HUES64 (cell line): ENCODE measurements at regions not wholly inside any gene's neighbourhood (a gene's known extent, or its start where the extent isn't known, plus 50 kb on each side); places are given as distances from the start of the nearest gene placed in this dataset.

ENCODE experiments used
- H3K27ac ChIP-seq: 2 replicates; pipeline ENCODE4 v1.7.0; 2013; ENCODE audit warnings: low read depth, low read length, inconsistent platforms
- H3K27me3 ChIP-seq: 2 replicates; pipeline ENCODE4 v1.6.1; 2013; ENCODE audit warnings: mild to moderate bottlenecking, low read length; ENCODE audit not compliant: insufficient read depth
- H3K36me3 ChIP-seq: 2 replicates; pipeline ENCODE4 v1.6.1; 2013; ENCODE audit warnings: mild to moderate bottlenecking, low read length; ENCODE audit not compliant: insufficient read depth
- H3K4me1 ChIP-seq: 2 replicates; pipeline ENCODE4 v1.6.1; 2013; ENCODE audit warnings: mild to moderate bottlenecking, low read length, moderate library complexity; ENCODE audit not compliant: insufficient read depth
- H3K4me3 ChIP-seq: 2 replicates; pipeline ENCODE4 v1.5.1; 2013; ENCODE audit warnings: mild to moderate bottlenecking, low read length, moderate library complexity
- H3K9ac ChIP-seq: 2 replicates; pipeline ENCODE4 v1.6.1; 2013; ENCODE audit warnings: mild to moderate bottlenecking, low read depth, low read length
- H3K9me3 ChIP-seq: 2 replicates; pipeline ENCODE4 v1.6.1; 2013; ENCODE audit warnings: low read depth, low read length; ENCODE audit not compliant: insufficient read depth
- WGBS: fragments of 150-250, 120-280 bp; methylation state at CpG from one replicate; pipeline ENCODE4 v1.1.7; 2013; ENCODE audit warnings: missing lambda C conversion rate; 5-methylcytosine and 5-hydroxymethylcytosine counted together

DNA sequence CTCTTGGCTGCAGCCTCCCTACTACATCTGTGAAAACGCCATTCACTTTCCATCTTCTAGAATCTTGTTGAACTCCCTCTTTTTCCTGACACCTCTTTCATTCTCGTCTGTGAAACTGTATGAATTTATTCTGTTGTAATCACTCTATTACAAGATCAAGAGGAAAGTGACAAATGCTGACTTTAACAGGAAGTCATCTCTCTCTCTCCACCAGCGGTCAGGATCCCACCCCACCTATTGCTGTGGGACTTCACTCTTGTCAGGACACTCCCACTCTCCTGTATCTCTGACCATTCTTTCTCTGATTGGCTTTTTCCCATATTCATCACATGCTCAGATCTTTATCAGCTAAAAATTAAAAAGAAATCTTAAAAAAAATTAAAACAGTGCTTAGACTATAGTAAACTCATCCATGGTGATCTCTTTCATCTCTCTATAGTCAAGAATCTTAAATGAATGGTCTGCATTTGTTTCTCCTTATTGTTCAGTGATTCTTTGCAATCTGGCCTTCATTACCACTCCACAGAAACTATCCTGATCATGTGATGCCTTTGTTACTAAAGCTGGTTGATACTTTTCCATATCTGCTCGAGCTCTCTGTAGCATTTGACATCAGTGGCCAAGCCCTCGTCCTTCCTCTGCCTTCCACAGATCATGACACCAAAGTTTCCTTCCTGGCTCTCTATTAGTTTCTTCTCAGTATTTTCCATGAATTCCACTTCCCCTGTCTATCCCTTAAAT, 113.6 kb downstream of the UCHL5 start:
- H3K4me1 ChIP-seq = no peaks in the 10 kb centered on the region
- 93% methylated on average over 5 of the region's 5 CpGs for WGBS
- H3K9me3 ChIP-seq = no peaks in the 10 kb centered on the region
- no peak overlapping the region for H3K4me3 ChIP-seq
- no peaks in the 10 kb centered on the region for H3K27me3 ChIP-seq
- no peaks in the 10 kb centered on the region for H3K36me3 ChIP-seq
- H3K9ac ChIP-seq = no peak overlapping the region
- H3K27ac ChIP-seq = no peak overlapping the region

DNA sequence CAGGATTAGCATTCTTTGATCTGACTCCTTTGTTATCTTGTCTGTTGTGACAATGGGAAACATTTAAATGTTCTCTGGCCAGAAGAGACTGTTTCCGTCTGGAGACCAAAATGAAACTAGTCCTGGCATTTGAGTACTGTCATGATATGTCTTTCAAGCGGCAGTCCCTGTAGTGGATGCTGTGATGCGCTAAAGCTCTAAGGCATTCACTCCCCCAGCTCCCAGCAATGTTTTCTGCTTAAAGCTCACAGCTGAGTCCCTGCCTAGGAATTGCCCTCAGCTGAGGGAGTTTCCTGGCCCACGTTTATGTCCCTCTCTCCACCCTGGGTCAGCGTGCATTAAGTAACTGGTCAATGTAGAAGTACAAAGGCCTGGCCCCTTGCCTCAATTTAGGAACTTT, 109.4 kb downstream of the UCHL5 start:
- no peaks in the 10 kb centered on the region for H3K4me1 ChIP-seq
- no peaks in the 10 kb centered on the region for H3K27me3 ChIP-seq
- WGBS = 89% methylated on average over 5 of the region's 5 CpGs
- no peak overlapping the region for H3K9ac ChIP-seq
- H3K36me3 ChIP-seq = no peaks in the 10 kb centered on the region
- H3K9me3 ChIP-seq = no peaks in the 10 kb centered on the region
- no peak overlapping the region for H3K27ac ChIP-seq
- no peak overlapping the region for H3K4me3 ChIP-seq

DNA sequence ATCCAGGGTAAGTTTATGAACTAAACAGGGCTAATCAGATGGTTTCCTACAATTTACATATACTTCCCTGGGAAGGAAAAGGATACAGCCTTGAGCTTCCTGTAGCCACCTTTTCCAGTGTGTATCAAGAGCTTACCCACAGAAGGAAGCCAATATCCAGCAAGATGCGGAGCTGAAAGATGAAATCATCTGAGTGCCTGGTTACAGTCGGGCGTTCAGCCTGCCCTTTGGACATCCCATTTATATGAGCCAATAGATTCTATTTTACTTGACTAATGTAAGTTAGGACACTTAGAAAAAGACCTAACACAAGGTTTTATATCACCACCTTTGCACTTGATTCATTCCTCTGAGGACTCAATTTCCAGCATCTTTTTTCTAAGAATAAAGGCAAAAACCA, 108.2 kb downstream of the UCHL5 start:
- Histone ChIP-seq H3K4me1 (no peaks in the 10 kb centered on the region), H3K4me3 (no peak overlapping the region), H3K27ac (no peak overlapping the region), H3K36me3 (no peaks in the 10 kb centered on the region), H3K9ac (no peak overlapping the region), H3K9me3 (no peaks in the 10 kb centered on the region), H3K27me3 (no peaks in the 10 kb centered on the region)
- WGBS = 95% methylated on average over 3 of the region's 3 CpGs

DNA sequence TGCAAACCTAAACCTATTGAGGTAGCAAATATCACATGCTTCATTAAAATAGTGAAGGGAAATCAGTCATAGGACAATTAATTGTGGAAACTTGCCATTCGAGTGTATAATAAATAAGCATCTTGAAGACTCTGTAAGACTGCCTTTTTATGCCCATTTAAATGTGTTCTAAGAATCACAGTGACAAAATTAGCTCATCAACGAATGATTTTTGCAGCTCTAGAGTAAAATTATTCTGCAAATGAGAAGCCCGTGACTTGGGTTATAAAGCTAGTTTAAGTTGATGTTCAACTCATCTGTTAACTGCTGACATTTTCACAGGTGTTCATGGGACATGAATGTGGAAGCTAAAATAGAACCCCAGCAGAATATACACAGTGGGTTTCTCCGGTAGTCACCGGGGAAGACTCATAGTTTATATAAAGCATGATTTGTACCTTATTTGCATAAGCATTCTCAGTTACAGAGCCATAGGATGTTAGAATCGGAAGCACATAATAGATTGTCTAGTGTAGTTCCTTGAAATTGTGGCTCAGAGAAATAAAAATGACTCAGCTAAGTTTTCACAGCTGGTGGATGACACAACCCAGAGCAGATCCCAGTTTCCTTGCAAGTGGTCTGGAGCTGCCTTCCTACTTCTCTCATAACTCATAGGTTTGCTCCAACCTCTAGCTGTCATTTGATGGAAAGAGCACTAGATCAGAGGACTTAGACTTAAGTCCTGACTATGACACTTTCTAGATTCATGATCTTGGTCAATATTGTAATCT, 107.3 kb downstream of the UCHL5 start:
- no peak overlapping the region for H3K9ac ChIP-seq
- H3K4me3 ChIP-seq = no peak overlapping the region
- H3K27ac ChIP-seq = no peak overlapping the region
- H3K36me3 ChIP-seq = no peaks in the 10 kb centered on the region
- no peaks in the 10 kb centered on the region for H3K27me3 ChIP-seq
- 92% methylated on average over 5 of the region's 6 CpGs for WGBS
- no peaks in the 10 kb centered on the region for H3K9me3 ChIP-seq
- no peaks in the 10 kb centered on the region for H3K4me1 ChIP-seq

DNA sequence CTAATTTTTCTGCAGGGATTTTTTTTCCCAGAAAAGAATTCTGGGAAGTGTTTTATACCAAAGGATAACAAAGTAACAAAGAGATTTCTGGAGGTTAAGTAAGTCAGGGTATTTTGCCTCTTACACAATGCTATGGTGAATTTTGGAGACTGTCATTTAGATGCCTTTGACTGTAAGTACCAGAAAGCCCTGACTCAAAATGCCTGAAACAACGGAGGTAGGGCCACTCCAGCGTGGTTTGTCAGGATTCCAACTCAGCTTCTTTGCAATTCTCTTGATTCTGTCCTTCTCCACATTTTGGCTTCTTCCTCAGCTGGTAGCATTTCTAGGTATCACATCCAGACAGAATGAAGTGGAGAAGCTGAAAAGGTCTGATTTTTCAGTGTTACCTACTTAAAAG, 106.5 kb downstream of the UCHL5 start:
- H3K9me3 ChIP-seq = no peaks in the 10 kb centered on the region
- no peaks in the 10 kb centered on the region for H3K36me3 ChIP-seq
- WGBS = 90% methylated on average over 2 of the region's 2 CpGs
- H3K4me3 ChIP-seq = no peak overlapping the region
- H3K4me1 ChIP-seq = no peaks in the 10 kb centered on the region
- no peak overlapping the region for H3K27ac ChIP-seq
- no peak overlapping the region for H3K9ac ChIP-seq
- H3K27me3 ChIP-seq = no peaks in the 10 kb centered on the region

DNA sequence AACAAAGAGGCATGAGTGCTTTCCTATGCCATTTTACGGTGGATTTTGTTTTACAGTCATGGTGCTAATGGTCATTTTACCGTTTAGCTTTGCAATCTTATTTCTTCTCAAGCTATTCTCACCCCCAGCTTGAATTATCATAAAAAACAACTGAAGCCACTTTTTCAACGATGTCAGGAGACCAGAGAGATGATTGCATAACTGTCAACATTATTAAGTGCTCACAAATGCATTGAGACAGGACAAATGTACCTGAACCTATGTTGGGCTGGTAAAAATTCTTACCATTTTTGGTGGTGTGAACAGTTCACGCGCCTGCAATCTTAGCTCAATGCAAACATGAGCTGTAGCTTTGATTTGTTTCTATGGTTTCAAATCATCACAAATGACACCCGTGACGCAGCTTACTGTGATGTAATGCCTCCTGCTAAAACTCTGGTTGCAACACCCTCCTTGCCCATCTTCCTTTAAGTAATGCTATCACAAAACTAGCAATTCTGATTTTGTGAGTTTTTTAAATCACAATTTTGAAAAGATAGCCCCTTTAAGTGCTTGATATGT, 104.4 kb downstream of the UCHL5 start:
- Histone ChIP-seq H3K36me3 (no peaks in the 10 kb centered on the region), H3K4me1 (no peaks in the 10 kb centered on the region), H3K4me3 (no peak overlapping the region), H3K27ac (no peak overlapping the region), H3K9me3 (no peaks in the 10 kb centered on the region), H3K27me3 (no peaks in the 10 kb centered on the region), H3K9ac (no peak overlapping the region)
- 95% methylated on average over 7 of the region's 7 CpGs for WGBS

DNA sequence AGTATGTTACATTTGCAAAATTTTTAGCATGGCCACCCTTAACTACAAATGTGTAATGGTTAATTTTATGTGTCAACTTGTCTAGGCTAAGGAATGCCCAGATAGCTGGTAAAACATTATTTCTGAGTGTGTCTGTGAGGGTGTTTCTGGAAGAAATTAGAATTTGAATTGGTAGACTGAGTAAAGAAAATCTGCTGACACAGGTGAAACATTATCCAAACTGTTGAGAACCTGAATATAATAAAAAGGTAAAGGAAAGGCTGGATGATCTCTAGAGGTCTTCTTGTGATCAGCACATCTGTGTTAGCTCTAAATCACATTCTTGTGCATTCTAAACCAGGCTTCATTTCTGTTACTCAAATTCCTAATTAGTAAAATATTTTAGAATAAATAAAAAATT, 100.8 kb downstream of the UCHL5 start:
- Histone ChIP-seq H3K9me3 (no peaks in the 10 kb centered on the region), H3K4me1 (no peaks in the 10 kb centered on the region), H3K27ac (no peak overlapping the region), H3K4me3 (no peak overlapping the region), H3K27me3 (no peaks in the 10 kb centered on the region), H3K36me3 (no peaks in the 10 kb centered on the region), H3K9ac (no peak overlapping the region)

DNA sequence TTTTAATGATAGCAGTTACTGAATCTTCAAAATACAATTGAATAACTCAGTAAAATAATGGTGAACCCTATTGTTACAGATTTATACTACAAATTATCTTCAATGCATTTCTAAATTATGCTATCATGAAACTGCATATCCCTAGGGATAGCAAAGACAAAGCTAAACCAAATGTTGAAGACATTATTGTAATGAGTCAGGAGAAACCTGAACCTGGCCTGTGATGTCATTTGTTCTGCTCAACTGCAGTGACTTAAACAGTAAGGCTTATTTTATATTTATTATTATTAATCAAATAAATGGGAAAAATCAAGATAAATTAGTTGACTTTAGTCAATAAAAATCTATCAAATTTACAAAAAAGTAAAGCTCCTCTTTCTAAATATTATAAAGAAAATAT, 100.3 kb downstream of the UCHL5 start:
- H3K4me3 ChIP-seq = no peak overlapping the region

DNA sequence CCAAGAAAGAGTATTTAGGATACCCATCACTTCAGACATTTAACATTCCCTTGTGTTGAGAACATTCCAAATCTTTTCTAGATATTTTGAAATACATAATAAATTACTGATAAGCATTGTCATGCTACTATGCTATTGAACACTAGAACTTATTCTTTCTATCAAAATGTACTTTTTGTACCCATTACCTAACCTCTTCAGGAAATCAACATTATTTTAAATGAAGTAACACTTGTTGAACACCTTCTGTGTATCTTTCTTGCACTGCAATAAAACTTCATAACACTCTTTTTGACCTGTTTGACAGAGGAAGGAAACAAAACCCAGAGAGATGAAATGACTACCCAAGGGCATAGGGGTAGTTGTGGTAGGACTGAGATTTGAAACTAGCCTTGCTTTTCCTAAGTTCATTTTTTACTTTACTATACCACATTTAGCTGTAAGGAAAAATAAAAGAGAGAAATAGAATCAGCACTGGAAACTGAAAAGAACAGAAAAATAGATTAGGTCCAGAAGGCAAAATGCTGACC, 99.4 kb downstream of the UCHL5 start:
- H3K9ac ChIP-seq = no peak overlapping the region
- no peak overlapping the region for H3K27ac ChIP-seq
- no peaks in the 10 kb centered on the region for H3K36me3 ChIP-seq
- no peaks in the 10 kb centered on the region for H3K9me3 ChIP-seq
- no peak overlapping the region for H3K4me3 ChIP-seq
- no peaks in the 10 kb centered on the region for H3K4me1 ChIP-seq
- H3K27me3 ChIP-seq = no peaks in the 10 kb centered on the region

More for the DNA sequence above, 100.3 kb downstream of the UCHL5 start:
- no peak overlapping the region for H3K27ac ChIP-seq
- no peak overlapping the region for H3K9ac ChIP-seq
- H3K4me1 ChIP-seq = no peaks in the 10 kb centered on the region
- no peaks in the 10 kb centered on the region for H3K36me3 ChIP-seq
- H3K9me3 ChIP-seq = no peaks in the 10 kb centered on the region
- no peaks in the 10 kb centered on the region for H3K27me3 ChIP-seq
